Dedifferentiated amniotic fluid mesenchymal stem cell (primary cell): ENCODE measurements at regions not wholly inside any gene's neighbourhood (a gene's known extent, or its start where the extent isn't known, plus 50 kb on each side); places are given as distances from the start of the nearest gene placed in this dataset.
A peak's percentile ranks its signal among the peaks of the same experiment; 100 is the strongest.

Source experiments
- DNase-seq: peaks from one replicate; pipeline ENCODE4 v3.0.0-alpha.2; 2016; ENCODE audit errors: extremely low spot score

DNA sequence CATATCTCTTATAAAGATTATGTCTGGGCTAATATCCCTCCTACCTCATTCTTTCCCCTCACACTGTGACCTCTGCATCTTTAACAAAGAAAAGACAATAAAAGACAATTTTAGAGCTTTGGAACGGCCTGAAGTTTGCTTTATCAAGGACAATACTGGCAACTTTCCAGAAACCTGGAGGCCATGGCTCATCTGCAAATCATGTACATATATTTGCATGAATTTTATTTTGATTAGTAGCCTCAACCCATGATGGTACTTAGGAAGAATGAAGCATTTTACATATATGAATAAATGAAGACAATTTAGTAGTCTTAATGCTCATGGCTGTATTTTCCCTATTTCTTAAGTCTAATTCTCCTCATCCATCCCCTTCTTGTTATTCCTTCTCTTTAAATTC is 612.2 kb upstream of the CXADR start:
- no peak for DNase-seq

DNA sequence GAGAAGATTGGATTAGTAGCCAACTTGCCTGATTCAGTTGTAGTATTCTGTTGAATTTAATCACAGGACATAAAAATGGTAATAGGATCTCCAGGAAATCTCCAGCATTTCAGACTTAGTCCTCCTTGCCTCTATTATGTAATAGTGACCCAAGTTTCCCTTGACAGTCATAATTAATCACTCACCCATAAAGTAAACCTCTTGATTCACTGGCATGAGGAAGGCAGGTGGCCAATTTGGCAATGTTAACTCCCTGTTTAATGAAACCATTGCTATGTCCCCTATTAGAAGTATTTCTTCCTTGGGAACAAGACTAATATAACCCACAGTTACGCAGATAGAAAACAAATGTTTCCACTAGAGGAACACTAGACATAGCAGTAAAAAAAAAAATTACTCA is 604.8 kb upstream of the CXADR start:
- DNase-seq, result no peak

DNA sequence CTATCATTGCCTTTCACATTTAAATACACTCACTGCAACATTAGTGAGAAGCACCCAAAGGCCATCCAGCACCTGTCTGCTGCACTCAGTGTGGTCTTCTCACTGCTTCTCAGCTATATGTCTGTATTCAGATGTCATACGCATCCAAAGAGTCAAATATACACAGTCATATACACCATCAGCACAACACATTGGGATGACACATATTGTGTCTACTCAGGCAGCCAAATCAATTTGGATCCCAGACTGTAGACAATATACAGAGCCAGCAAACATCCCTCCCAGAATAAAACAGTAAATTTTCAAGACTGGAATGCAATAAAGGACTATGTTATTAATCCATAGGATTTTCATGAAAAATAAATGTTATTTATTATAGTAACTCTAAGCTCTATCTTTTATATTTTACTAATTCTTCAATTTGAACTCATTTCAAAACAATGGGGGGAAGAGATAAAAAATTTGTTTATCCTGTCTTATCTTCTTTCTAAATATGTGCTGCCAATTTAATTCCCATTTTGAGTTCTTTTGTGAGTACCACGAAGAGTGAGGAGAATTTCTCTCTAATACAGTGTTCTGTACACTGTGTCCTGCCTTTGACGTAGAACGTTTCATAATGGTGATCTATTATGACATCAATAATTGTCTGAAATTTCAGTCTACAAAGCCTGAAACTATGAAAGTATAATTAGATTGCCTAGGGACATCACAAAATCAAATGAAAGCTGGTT is 602.2 kb upstream of the CXADR start:
- no peak for DNase-seq

DNA sequence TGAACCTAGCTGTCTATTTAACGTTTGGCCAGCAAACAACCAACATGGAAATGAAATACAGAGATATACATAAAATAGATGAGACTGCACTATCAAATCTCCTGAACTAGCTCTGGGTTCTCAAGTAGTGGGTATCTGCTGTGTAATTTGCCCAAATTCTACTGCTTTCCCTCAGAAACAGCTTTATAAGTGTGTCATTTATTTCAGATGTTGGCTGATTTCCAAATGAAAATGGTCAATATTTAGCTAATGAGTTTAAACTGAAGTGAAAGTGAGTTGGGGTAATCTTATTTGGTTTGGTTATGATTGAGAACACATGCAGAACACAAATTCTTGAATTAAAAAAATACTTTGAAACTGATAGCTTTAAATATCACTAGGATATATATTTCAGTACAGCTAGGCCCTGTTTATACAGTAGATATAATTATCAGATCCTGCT is 601.7 kb upstream of the CXADR start:
- no peak for DNase-seq

DNA sequence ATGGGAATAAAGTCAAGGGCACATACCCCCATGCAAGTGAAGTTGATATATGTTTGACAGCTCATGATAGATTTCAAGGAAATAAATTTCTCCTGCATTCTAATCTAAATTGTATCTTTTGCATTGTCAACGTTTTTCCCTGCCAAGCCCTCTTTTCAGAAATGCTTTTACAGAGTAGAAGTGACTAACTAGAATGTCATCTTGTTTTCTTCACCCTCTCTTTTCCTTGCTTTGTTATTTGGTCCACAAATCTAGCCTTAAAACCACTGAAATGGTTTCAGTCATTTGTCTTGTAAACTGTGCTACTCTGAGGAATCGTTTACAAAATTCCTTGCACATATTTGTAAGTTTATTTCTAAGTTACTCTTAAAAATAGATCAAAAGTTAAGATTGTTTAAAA is 600.8 kb upstream of the CXADR start:
- peak; percentile 31 for DNase-seq

DNA sequence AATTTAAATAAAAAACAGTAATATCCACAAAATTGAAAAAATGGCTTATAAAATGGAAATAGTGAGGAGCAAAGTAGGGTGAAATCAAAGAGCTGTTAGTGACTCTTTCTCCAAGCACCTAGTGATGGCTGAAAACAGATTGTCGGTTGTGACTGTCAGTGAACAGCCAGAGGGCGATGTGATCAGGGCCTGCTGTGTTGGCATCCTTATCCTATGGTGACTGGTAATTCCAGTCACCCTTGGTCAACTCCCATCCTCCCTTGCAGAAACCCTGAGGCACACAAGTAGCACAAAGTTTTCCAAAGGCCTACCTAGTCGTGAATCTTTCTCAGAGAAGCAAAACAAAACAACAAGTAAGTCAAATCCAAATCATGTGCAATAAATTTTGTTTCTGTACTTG is 599.8 kb upstream of the CXADR start:
- DNase-seq, result no peak

DNA sequence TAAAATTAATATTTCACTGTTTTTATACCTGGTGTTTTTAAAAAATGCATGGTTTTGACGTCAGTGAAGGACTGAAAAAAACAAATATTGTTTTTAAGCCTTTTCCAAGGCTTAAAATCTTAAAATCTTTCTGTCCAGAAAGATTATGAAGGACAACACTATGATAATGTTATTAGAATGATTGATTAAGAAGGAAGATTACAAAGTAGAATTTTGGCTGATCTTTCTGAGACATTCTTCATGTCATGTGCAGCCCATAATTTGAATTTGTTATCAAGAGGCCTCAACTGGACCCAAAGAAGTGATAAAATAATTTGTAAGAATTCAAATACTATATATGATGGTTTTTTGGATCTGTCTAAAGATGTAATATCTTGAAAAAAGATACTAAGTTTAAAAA is 584.4 kb upstream of the CXADR start:
- DNase-seq, result no peak

DNA sequence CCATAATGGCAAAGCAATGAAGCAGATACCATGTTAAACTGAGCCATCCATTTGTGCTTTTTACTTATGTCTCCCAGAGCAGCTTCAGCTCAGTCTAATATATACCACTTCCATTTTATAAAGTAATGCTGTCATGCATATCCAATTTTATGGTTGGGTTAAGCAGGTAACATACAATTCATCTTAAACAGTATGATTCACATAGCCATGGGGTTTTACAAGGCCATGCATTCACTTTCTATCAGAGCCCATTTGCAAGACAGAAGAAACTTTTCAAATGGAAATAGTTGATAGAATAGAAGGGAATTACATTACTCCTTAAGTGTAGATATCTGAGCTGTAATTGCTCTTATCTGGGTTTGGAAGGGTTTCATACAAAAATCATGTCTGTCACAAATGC is 580.5 kb upstream of the CXADR start:
- DNase-seq, result no peak

DNA sequence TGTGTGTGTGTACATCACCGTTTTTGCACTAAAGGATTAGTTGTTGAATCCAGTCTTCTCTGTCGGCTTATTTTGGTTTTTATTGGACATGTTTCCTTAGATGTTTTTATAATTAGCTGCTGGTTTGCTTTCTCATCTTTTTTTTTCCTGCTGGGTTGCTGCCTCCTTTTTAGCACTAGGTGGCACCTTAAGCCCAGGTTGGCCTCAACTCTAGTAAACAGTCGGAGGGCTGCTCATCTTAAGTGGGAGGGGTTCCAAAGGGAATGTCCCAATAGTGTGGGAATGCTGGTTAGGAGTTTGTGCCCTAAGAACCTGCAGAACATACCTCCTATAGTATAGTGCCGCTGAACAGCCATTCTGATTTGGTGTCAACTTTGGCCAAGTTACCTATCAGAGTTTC is 570.1 kb upstream of the CXADR start:
- DNase-seq, result no peak

DNA sequence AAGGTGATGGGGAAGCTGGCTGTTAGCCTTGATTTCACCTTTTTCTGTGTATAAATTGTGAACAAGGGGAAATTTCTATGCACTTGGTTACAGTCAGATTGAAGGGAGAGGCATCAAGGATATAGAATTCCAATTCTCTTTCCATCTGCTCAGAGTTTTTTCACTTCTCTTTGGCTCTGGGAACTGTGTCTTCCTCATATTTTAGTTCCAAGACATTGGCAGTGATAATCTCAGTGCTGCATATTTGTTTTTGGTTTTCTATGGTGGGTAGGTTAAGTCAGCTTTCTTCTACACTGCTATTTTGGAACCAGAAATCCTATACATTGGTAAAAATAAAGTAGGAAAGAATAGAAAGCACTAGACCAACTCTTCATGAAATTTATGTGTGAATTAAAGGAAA is 569.6 kb upstream of the CXADR start:
- no peak for DNase-seq

DNA sequence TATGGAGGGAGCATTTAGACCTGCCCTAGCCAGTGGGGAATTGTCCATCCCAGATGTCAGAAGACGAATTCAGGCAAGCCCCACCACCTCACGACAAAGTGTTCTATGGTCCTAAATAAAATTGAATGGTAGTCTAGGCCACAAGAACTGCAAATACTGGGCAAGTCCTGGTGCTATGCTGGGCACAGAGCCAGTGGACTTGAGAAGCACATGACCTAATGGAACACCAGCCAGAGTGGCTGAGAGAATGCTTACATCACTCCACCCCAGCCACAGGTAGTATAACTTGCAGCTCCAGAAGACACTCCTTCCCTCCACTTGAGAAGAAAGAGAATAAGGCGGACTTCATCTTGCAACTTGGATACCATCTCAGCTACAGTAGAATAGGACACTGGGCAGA is 567.3 kb upstream of the CXADR start:
- DNase-seq, result no peak

DNA sequence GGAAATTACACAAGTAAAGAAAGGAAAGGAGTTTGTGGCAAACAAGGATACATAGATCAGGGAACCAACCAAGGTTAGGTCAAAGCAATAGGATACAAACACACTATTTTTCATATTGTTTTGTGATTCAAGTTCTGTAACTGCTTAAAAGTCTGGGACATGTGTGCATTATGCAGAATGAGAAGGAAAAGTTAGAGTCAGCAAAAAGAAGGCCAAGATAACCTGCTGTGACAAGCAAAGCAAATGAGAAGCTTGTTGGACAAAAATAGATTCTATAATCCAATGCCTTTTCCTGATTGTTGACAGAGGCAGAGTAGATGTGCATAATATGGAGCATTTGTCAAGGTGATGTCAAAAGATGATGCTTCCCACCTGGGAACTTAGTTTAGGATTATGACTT is 556.0 kb upstream of the CXADR start:
- no peak for DNase-seq

DNA sequence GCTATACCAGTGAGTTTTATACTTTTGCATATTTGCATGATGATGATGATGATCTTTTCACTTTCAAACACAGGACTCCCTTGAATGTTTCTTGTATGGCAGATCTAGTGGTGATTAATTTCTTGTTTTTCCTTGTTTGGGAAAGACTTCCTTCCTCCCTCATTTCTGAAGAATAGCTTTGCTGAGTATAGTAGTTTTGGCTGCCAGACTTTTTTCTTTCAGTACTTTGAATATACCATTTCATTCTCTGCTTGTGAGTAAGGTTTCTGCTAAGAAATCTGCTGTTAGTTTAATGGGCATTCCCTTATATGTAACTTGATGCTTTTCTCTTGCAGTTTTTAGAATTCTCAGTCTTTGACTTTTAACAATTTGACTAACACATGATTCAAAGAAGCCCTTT is 547.4 kb upstream of the CXADR start:
- DNase-seq, result no peak

DNA sequence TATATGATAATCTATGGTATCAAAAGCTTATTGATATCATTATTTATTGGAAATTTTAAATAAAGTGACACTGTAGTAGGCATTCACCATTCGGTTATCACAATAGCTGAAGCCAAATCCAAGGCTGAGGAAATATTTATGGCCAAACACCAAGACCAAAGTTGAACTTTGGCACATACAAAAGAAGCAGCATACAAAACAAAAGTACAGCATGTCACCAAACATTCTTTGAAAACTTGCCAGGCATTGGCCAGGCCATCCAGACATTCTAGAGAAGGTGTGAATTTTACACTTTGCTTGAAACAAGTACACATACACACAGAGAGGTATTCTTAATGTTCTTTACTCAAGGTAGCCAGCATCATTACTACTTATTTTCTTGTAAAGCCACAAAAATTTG is 544.4 kb upstream of the CXADR start:
- no peak for DNase-seq

DNA sequence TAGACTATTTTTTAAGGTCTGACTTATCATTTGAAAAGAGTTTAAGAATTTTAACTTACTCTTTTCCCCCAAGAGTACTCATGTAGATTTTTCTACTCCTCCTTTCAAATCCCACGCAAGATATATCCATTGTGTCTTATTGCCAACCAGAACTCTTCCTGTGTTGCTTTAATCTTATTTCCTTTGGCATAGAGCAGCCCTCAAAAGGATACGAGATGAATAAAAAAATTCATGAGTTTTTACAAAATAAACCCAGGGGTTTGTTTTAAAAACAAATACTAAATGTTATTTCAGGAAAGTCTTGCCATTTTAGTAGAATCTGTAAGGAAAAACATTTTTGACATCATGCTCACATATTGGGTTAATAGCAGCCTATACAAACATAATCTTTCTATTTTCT is 543.2 kb upstream of the CXADR start:
- DNase-seq, result no peak

DNA sequence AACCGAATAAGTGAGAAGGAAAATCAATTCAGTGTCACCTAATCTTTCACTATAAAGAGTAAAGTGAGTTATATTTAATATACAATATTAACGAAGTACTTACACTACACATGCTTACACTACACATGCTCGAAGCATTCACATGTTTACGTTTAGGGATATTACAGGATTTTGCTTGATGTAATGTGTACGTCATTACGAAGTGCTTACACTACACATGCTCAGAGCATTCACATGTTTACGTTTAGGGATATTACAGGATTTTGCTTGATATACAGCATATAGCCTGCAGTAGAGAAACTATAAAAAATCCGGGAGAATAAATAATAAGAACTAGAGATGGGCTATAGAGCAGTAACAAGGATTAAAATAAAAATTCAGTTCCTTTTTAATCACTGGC is 538.8 kb upstream of the CXADR start:
- no peak for DNase-seq

DNA sequence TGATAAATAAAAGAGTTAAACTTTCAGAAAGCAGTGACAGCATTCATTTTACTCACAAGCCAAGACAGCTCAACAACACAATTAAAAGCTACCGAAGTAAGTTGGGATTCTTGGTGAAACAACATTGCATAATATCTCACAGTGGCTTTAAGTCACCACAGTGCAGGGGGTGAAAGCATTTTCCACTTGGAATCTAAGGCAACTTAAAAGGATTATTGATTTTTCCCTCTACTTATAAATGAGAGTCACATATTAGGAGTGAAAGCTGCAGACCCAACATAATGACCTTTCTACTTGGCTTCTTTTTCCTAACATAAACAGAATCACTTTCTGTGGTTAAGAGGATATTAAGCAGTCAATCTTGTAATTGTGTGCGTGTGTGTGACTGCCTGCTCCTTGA is 536.6 kb upstream of the CXADR start:
- no peak for DNase-seq

DNA sequence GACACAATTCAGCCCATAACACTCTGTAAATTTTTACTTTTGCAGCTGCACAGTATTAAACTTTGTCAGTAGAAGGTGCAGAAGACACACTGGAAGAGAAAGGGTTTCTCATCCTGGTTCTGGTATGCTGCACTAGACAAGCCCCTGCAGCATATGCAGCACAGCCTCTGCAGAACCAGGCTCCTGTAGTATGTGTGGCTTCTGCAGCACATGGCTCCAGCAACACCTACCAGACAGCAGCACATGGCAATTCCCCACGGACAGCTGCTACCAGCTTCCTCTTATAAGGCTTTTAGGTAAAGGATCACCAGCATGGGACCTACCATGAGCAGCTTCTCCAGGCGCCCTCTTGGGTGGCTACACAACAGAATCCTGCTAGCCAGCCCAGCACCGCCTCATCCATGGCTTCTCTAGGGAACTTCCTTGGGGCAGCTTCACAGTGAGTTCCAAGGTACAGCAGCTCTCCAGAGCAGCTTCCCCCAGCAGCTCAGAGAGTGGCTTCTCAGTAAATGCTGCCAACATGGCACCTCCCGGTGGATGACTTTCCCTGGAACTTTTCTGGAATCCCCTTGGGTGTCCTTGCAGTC is 534.4 kb upstream of the CXADR start:
- no peak for DNase-seq

DNA sequence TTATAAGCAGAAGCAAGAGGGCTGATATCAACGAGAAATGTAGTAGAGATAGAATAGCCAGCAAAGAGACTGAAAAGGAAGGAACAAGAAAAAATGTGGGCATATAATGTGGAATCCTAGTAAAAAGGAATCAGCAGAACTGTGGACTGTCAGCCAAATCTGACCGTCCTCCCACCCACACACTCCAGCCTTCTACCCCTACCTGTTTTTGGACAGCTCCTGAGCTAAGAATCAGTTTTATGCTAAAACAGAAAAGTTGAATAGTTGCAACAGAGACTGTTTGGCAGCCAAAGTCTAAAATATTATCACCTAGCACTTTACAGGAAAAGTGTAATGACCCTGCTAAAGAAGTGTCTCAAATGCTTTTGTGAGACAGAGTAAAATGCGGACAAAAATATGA is 533.3 kb upstream of the CXADR start:
- DNase-seq, result no peak

DNA sequence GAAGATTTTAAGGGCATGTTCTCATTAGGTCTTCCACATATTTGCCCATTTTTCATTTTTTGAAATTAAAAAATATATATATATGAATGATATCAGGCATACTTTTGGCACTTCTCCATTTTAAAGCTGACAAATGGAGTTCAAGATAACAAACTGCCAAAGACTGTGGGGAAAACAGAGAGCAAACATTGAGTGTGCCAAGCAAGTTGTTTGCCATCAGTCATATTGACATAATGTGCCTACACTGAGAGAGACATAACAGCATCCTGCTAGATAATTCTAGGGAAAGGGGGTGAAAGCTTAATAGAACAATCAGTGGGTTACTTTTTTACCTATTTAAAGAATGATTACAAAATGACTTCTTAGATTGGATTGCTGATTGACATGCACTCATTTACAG is 529.4 kb upstream of the CXADR start:
- DNase-seq, result no peak

DNA sequence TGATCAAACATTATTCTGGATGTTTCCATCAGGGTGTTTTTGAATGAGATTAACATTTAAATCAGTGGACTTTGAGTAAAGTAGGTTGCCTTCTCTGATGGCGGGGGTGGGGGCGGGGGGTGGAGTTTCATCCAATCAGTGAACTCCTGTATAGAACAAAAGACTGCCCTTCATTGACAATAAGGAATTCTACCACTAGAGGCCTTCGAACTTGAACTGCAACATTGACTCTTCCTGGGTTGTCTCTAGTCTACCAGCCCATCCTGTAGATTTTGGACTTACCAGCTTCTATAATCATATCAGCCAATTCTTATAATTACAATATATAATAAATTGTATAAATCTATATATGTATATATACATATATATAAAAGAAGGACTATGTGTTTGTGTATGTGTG is 520.4 kb upstream of the CXADR start:
- DNase-seq, result no peak

DNA sequence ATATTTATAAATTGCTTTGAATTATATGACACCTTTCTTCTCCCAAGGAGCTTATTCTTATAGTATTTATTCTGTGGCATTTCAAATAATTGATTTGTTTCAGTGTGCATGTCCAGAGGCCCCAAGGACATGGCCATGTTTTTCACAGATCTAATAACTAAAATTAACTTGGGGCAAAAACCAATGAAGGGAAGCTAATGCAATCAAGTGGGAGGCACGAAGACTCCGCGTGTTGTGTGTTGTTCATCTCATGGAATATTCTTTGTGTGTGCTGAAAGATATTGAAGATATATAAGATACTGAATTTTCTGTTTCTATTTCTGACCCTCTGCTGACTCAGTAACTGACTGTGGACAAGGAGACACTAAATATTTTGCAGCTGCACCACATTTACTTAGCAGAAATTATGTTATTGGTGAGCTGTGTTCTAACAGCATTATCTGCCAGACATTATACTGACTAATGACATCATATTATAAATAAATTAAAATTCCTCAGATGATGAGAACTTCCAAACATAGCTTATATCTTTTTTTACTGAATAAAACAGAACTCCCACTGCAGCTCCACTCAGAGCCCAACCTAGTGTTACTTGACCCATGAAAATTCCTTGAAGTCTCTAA is 519.3 kb upstream of the CXADR start:
- DNase-seq, result no peak

DNA sequence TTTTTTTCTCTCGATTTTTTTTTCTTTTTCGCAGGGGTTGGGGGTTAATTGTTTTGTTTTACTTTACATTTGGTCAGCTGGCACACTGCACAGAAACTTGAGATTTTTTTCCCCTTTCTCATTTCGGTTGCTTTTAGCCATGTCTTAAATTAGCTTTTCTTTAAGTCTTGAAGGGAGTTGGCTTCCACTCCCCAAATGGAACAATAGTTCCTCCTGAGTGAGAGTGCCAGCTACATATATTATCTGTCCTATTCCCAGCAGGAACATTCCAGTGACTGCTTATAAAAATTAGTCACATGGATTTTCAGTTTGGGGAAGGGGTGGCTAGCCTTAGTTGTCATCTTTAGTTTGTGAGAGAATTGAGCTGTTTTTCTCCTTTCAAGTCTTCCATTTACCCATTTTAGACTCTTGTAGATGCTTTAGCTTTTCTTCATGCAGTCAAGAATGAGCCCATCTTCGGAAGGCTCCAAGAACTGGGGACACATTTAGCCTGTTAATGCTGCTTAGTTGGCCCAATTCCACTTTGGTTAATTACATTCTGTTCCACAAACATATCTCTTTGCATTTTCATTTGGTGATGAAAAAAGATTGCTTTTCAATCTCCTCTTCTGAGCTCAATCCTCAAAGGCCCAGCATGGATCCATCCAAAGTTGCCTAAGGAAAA is 510.1 kb upstream of the CXADR start:
- DNase-seq, result no peak
